Uterus (tissue), 3 donors: ENCODE measurements at regions not wholly inside any gene's neighbourhood (a gene's known extent, or its start where the extent isn't known, plus 50 kb on each side); places are given as distances from the start of the nearest gene placed in this dataset.
A peak's percentile ranks its signal among the peaks of the same experiment; 100 is the strongest.

Experiments
- DNase-seq, 2 donors: peaks; one replicate each; pipeline ENCODE4 v3.0.0-alpha.2; 2019 to 2020
- H3K27ac ChIP-seq, 2 donors: fragments of 200-600 bp; sonication (generic); 1 replicate in 1 of 2; 2 replicates in 1 of 2; pipeline ENCODE4 v1.5.1; 2016 to 2018
- H3K27me3 ChIP-seq, 2 donors: fragments of 200-600 bp; sonication (generic); one replicate each; pipeline ENCODE4 v1.5.1; 2018 to 2019; ENCODE audit warnings: control low read depth in 1 of 2
- H3K36me3 ChIP-seq, 2 donors: fragments of 200-600 bp; sonication (generic); one replicate each; pipeline ENCODE4 v1.5.1; 2019; ENCODE audit warnings: control low read depth in 1 of 2
- H3K4me1 ChIP-seq, 2 donors: fragments of 200-600 bp; sonication (generic); one replicate each; pipeline ENCODE4 v1.5.1; 2018 to 2019; ENCODE audit warnings: control low read depth in 1 of 2
- H3K4me3 ChIP-seq, 2 donors: fragments of 200-600 bp; sonication (generic); 1 replicate in 1 of 2; 2 replicates in 1 of 2; pipeline ENCODE4 v1.5.1; 2018 to 2019; ENCODE audit warnings: mild to moderate bottlenecking in 1 of 2
- H3K9me3 ChIP-seq, 2 donors: fragments of 200-600 bp; sonication (generic); one replicate each; pipeline ENCODE4 v1.5.1; 2019; ENCODE audit warnings: control low read depth in 1 of 2
- CTCF ChIP-seq, 4 experiments: fragments of 200-600 bp in 2 of 4; fragments of 450-650 bp in 2 of 4; sonication (generic) in 2 of 4; IDR thresholded peaks; one replicate each; pipeline ENCODE4 v1.5.1; 2016 to 2019; ENCODE audit warnings: antibody characterized with exemption in 4 of 4, mild to moderate bottlenecking in 2 of 4, moderate library complexity in 1 of 4
- POLR2A ChIP-seq, 2 donors: fragments of 450-650 bp; IDR thresholded peaks; one replicate each; pipeline ENCODE4 v1.6.1; 2016; ENCODE audit warnings: antibody characterized with exemption in 2 of 2, mild to moderate bottlenecking in 1 of 2, moderate library complexity in 1 of 2
- intact Hi-C: fragments of 100-400 bp; cut with DNase I; formaldehyde crosslinking; loops from one replicate; pipeline ENCODE4 v1.15.1; 2023; ENCODE audit warnings: low total_unique reads
- donor health status: DM: yes; HTN: yes; CAD: no.

GRCh38 chr18:10285283-10285640, 169.2 kb upstream of the APCDD1 start:
- Histone ChIP-seq H3K4me1 (no peaks in the 10 kb centered on the region), H3K9me3 (no peaks in the 10 kb centered on the region), H3K27me3 (no peaks in the 10 kb centered on the region), H3K4me3 (no peak overlapping the region), H3K36me3 (no peaks in the 10 kb centered on the region), H3K27ac (peak overlapping the region in 1 of 2 donors; percentile 14)
- intact Hi-C loops: no loop called here
- no peak for TF ChIP-seq CTCF (IDR thresholded peaks at IDR 0.05)
- TF ChIP-seq POLR2A (IDR thresholded peaks at IDR 0.05): no peak
- no peak for DNase-seq

- no peak for DNase-seq
- Histone ChIP-seq H3K9me3 (no peaks in the 10 kb centered on the region), H3K4me3 (no peak overlapping the region), H3K27me3 (no peaks in the 10 kb centered on the region), H3K27ac (no peak overlapping the region), H3K4me1 (no peaks in the 10 kb centered on the region), H3K36me3 (no peaks in the 10 kb centered on the region)
- TF ChIP-seq POLR2A (IDR thresholded peaks at IDR 0.05): no peak
- no peak for TF ChIP-seq CTCF (IDR thresholded peaks at IDR 0.05)
- intact Hi-C loops: no loop called here
Measured at GRCh38 chr18:10286580-10287150, 167.8 kb upstream of the APCDD1 start.

GRCh38 chr18:10289251-10289650, 165.2 kb upstream of the APCDD1 start:
- H3K9me3 ChIP-seq: no peaks in the 10 kb centered on the region
- no peaks in the 10 kb centered on the region for H3K36me3 ChIP-seq
- no peaks in the 10 kb centered on the region for H3K4me1 ChIP-seq
- intact Hi-C loops: no loop called here
- TF ChIP-seq CTCF (IDR thresholded peaks at IDR 0.05) (no peak), POLR2A (IDR thresholded peaks at IDR 0.05) (no peak)
- no peaks in the 10 kb centered on the region for H3K27me3 ChIP-seq
- H3K4me3 ChIP-seq: no peak overlapping the region
- no peak for DNase-seq
- H3K27ac ChIP-seq: no peak overlapping the region

- Histone ChIP-seq H3K4me1 (no peaks in the 10 kb centered on the region), H3K27ac (no peak overlapping the region), H3K27me3 (no peaks in the 10 kb centered on the region), H3K36me3 (no peaks in the 10 kb centered on the region), H3K9me3 (no peaks in the 10 kb centered on the region), H3K4me3 (no peak overlapping the region)
- intact Hi-C loops: no loop called here
- TF ChIP-seq POLR2A (IDR thresholded peaks at IDR 0.05) (no peak), CTCF (IDR thresholded peaks at IDR 0.05) (no peak)
- DNase-seq: no peak
Measured at GRCh38 chr18:10289951-10290637, 164.3 kb upstream of the APCDD1 start.

GRCh38 chr18:10290638-10291235, 163.7 kb upstream of the APCDD1 start:
- intact Hi-C loops: no loop called here
- Histone ChIP-seq H3K36me3 (no peaks in the 10 kb centered on the region), H3K4me1 (no peaks in the 10 kb centered on the region), H3K27ac (no peak overlapping the region), H3K27me3 (no peaks in the 10 kb centered on the region), H3K4me3 (no peak overlapping the region), H3K9me3 (no peaks in the 10 kb centered on the region)
- TF ChIP-seq CTCF (IDR thresholded peaks at IDR 0.05) (no peak), POLR2A (IDR thresholded peaks at IDR 0.05) (no peak)
- DNase-seq: no peak
